ENCODE measurements at regions not wholly inside any gene's neighbourhood (a gene's known extent, or its start where the extent isn't known, plus 50 kb on each side); places are given as distances from the start of the nearest gene placed in this dataset.

GRCh38 chr2:82811946-82812345 is 1647.1 kb downstream of the SUCLG1 start:
- H3K27ac ChIP-seq (ENCODE audit: low read length), result no peak overlapping the region
- H4K20me1 ChIP-seq (ENCODE audit: insufficient read depth, low read length), result no peaks in the 10 kb centered on the region
- H3K9ac ChIP-seq (ENCODE audit: low read length), result no peak overlapping the region
- H3K9me3 ChIP-seq (replicated peaks; ENCODE audit: insufficient read depth, low read length), result no peaks in the 10 kb centered on the region
- no peaks in the 10 kb centered on the region for H3K36me3 ChIP-seq (replicated peaks; ENCODE audit: insufficient read depth, low read length)
- H3F3A ChIP-seq (ENCODE audit: insufficient read depth, low read length), result no peaks in the 10 kb centered on the region
- no peak overlapping the region for H3K4me3 ChIP-seq (ENCODE audit: low read length)
- no peak overlapping the region for H2AFZ ChIP-seq (ENCODE audit: low read length)
- H3K79me2 ChIP-seq (ENCODE audit: low read length), result no peaks in the 10 kb centered on the region
- H3K4me2 ChIP-seq (ENCODE audit: low read depth, low read length), result no peak overlapping the region
- no peaks in the 10 kb centered on the region for H3K4me1 ChIP-seq (ENCODE audit: low read length)
- no peaks in the 10 kb centered on the region for H3K27me3 ChIP-seq (replicated peaks; ENCODE audit: insufficient read depth, low read length)
- no peak for DNase-seq
- TF ChIP-seq CTCF (IDR thresholded peaks at IDR 0.05; ENCODE audit: low read length) (no peak), EZH2phosphoT487 (IDR thresholded peaks at IDR 0.05; ENCODE audit: low read length) (no peak), EZH2 (optimal IDR thresholded peaks at IDR 0.05; ENCODE audit: low read depth, low read length) (no peak)
- H3K9me2 ChIP-seq (replicated peaks; ENCODE audit: insufficient read depth, low read length), result no peaks in the 10 kb centered on the region

- Histone ChIP-seq H4K20me1 (ENCODE audit: insufficient read depth, low read length) (no peaks in the 10 kb centered on the region), H3K9me3 (replicated peaks; ENCODE audit: insufficient read depth, low read length) (no peaks in the 10 kb centered on the region), H3K4me3 (ENCODE audit: low read length) (no peak overlapping the region), H3K4me2 (ENCODE audit: low read depth, low read length) (no peak overlapping the region), H3K27ac (ENCODE audit: low read length) (no peak overlapping the region), H3K9ac (ENCODE audit: low read length) (no peak overlapping the region), H3K36me3 (replicated peaks; ENCODE audit: insufficient read depth, low read length) (no peaks in the 10 kb centered on the region), H3K9me2 (replicated peaks; ENCODE audit: insufficient read depth, low read length) (no peaks in the 10 kb centered on the region), H3F3A (ENCODE audit: insufficient read depth, low read length) (no peaks in the 10 kb centered on the region), H2AFZ (ENCODE audit: low read length) (no peak overlapping the region), H3K79me2 (ENCODE audit: low read length) (no peaks in the 10 kb centered on the region), H3K27me3 (replicated peaks; ENCODE audit: insufficient read depth, low read length) (no peaks in the 10 kb centered on the region), H3K4me1 (ENCODE audit: low read length) (no peaks in the 10 kb centered on the region)
- TF ChIP-seq EZH2phosphoT487 (IDR thresholded peaks at IDR 0.05; ENCODE audit: low read length) (no peak), EZH2 (optimal IDR thresholded peaks at IDR 0.05; ENCODE audit: low read depth, low read length) (no peak), CTCF (IDR thresholded peaks at IDR 0.05; ENCODE audit: low read length) (no peak)
- DNase-seq, result no peak
These were observed 1655.8 kb downstream of the SUCLG1 start for GRCh38 chr2:82803307-82803706.

- H3K4me3 ChIP-seq (ENCODE audit: low read length), result no peak overlapping the region
- no peak overlapping the region for H3K27ac ChIP-seq (ENCODE audit: low read length)
- H3K27me3 ChIP-seq (replicated peaks; ENCODE audit: insufficient read depth, low read length), result no peaks in the 10 kb centered on the region
- H3K9me3 ChIP-seq (replicated peaks; ENCODE audit: insufficient read depth, low read length), result no peaks in the 10 kb centered on the region
- no peaks in the 10 kb centered on the region for H4K20me1 ChIP-seq (ENCODE audit: insufficient read depth, low read length)
- H3K9ac ChIP-seq (ENCODE audit: low read length), result no peak overlapping the region
- no peak overlapping the region for H3K4me2 ChIP-seq (ENCODE audit: low read depth, low read length)
- H3K79me2 ChIP-seq (ENCODE audit: low read length), result no peaks in the 10 kb centered on the region
- TF ChIP-seq EZH2 (optimal IDR thresholded peaks at IDR 0.05; ENCODE audit: low read depth, low read length) (no peak), EZH2phosphoT487 (IDR thresholded peaks at IDR 0.05; ENCODE audit: low read length) (no peak), CTCF (IDR thresholded peaks at IDR 0.05; ENCODE audit: low read length) (no peak)
- H3F3A ChIP-seq (ENCODE audit: insufficient read depth, low read length), result no peaks in the 10 kb centered on the region
- no peak for DNase-seq
- 0 out of 2 replicates have a peak overlapping the region, but pooled peaks have one; percentile 4 for H2AFZ ChIP-seq (ENCODE audit: low read length)
- H3K36me3 ChIP-seq (replicated peaks; ENCODE audit: insufficient read depth, low read length), result no peaks in the 10 kb centered on the region
- H3K4me1 ChIP-seq (ENCODE audit: low read length), result no peaks in the 10 kb centered on the region
- H3K9me2 ChIP-seq (replicated peaks; ENCODE audit: insufficient read depth, low read length), result no peaks in the 10 kb centered on the region
These were observed 1661.6 kb downstream of the SUCLG1 start for GRCh38 chr2:82797469-82797868.
